Stimulated activated naive CD8-positive, alpha-beta T cell treated with anti-CD3 and anti-CD28 coated beads, Interleukin-15, Interleukin-2, amounts not matched to agents 100 U/mL and 50 U/mL, for 24 hours (primary cell): ENCODE measurements at regions not wholly inside any gene's neighbourhood (a gene's known extent, or its start where the extent isn't known, plus 50 kb on each side); places are given as distances from the start of the nearest gene placed in this dataset.

Experiments
- ATAC-seq: fragments of 150-1000 bp; cut with Tn5 transposase; one replicate; pipeline ENCODE4 v1.10.0; 2021
- DNase-seq: peaks from one replicate; pipeline ENCODE4 v3.0.0; 2021

DNA sequence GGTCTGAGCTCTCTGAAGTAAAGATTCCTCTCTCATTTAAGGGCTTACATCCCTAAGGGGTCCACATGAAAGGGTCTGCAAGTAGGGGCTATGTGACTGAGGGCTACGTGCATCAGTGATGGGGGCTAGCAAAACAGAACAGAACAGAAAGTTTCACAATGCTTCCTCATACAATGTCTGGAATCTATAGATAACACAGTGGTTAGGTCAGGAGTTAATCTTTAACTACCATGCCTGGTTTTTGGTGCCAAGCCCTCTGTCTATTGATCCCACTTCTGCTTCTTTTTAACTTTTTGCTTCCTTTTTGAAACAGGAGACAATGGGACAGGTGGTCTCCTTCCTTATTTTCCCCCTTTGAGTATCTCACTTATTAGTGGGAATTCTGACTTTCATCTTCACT is 263.0 kb downstream of the DDX3Y start:
- DNase-seq, result no peak

DNA sequence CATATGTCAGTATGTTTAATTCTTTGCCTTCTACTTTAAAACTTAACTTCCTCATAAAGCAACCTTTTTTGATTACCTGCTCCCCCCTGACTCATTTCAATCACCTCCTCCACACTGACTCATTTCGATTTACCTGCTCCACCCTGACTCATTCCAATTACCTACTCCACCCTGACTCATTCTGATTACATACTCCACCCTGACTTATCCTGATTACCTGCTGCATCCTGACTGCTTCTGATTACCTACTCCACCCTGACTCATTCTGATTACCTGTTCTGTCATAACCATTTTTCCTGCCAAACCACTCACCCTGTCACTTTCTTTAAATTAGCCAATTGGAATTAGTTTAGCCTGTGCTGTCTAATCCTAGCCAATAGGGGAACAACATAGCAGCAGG is 263.6 kb downstream of the DDX3Y start:
- ATAC-seq (no peak), DNase-seq (no peak)

More for the DNA sequence above, 263.0 kb downstream of the DDX3Y start:
- no peak for ATAC-seq
